IMR-90 (cell line): ENCODE measurements at regions not wholly inside any gene's neighbourhood (a gene's known extent, or its start where the extent isn't known, plus 50 kb on each side); places are given as distances from the start of the nearest gene placed in this dataset.

Experiments used
- ATAC-seq: fragments of 200-7000 bp; cut with Tn5 transposase; 2 replicates; pipeline ENCODE4 v1.9.1; 2020; ENCODE audit warnings: low read depth, mild to moderate bottlenecking, moderate library complexity
- BruUV-seq: library from RNA; stranded (reverse); fragments of 400-500 nt; replicated peaks from 2 replicates; lab custom pipeline; 2021; lab: Mats Ljungman, UMichigan
- CTCF ChIA-PET: fragments of 300-600 bp; formaldehyde crosslinking; extraction: SDS; loops from one replicate; lab custom pipeline; 2021; ENCODE audit warnings: antibody characterized with exemption; lab: Yijun Ruan, JAX
- POLR2A ChIA-PET: fragments of 300-600 bp; sonication (Branson Sonifier 250); formaldehyde crosslinking; loops from one replicate; lab custom pipeline; 2022; ENCODE audit warnings: antibody characterized with exemption; ENCODE audit not compliant: unreplicated experiment; lab: Charles Lee
- DNase-seq: peaks from one replicate; pipeline ENCODE4 v3.0.0; 2013
- H2AFZ ChIP-seq: replicated peaks from 2 replicates; pipeline ENCODE3; 2013; ENCODE audit warnings: low read length, mild to moderate bottlenecking; ENCODE audit not compliant: poor library complexity
- H2AK5ac ChIP-seq: 2 replicates; pipeline ENCODE4 v1.6.1; 2013; ENCODE audit warnings: low read depth, low read length, inconsistent platforms
- H2AK9ac ChIP-seq: replicated peaks from 2 replicates; pipeline ENCODE3; 2013; ENCODE audit warnings: mild to moderate bottlenecking, low read depth, low read length, moderate library complexity; ENCODE audit not compliant: poor library complexity
- H2BK120ac ChIP-seq: 2 replicates; pipeline ENCODE4 v1.6.1; 2013; ENCODE audit warnings: low read depth, low read length, inconsistent platforms
- H2BK15ac ChIP-seq: 3 replicates; pipeline ENCODE4 v1.6.1; 2013; ENCODE audit warnings: low read depth, low read length, inconsistent platforms
- H2BK20ac ChIP-seq: 2 replicates; pipeline ENCODE4 v1.6.1; 2013; ENCODE audit warnings: low read depth, mild to moderate bottlenecking, inconsistent platforms, low read length, moderate library complexity
- H2BK5ac ChIP-seq: 2 replicates; pipeline ENCODE4 v1.6.1; 2013; ENCODE audit warnings: mild to moderate bottlenecking, low read depth, low read length, inconsistent platforms; ENCODE audit not compliant: poor library complexity, severe bottlenecking
- H3K14ac ChIP-seq: replicated peaks from 2 replicates; pipeline ENCODE4 v1.6.1; 2013; ENCODE audit warnings: low read depth, low read length, inconsistent platforms
- H3K18ac ChIP-seq: 2 replicates; pipeline ENCODE4 v1.6.1; 2013; ENCODE audit warnings: low read depth, low read length, control low read depth
- H3K23ac ChIP-seq: 2 replicates; pipeline ENCODE4 v1.6.1; 2013; ENCODE audit warnings: low read depth, low read length, inconsistent platforms
- H3K27ac ChIP-seq: 2 replicates; pipeline ENCODE4 v1.5.1; 2013; ENCODE audit warnings: mild to moderate bottlenecking, control low read depth, low read length; ENCODE audit not compliant: insufficient read depth
- H3K27me3 ChIP-seq: 2 replicates; pipeline ENCODE4 v1.6.1; 2013; ENCODE audit warnings: low read length; ENCODE audit not compliant: control insufficient read depth, insufficient read depth
- H3K36me3 ChIP-seq: 2 replicates; pipeline ENCODE4 v1.6.1; 2013; ENCODE audit warnings: low read length, mixed read lengths; ENCODE audit not compliant: control insufficient read depth, insufficient read depth
- H3K4ac ChIP-seq: 2 replicates; pipeline ENCODE4 v1.6.1; 2013; ENCODE audit warnings: low read depth, low read length, inconsistent platforms
- H3K4me1 ChIP-seq: 2 replicates; pipeline ENCODE4 v1.6.1; 2013; ENCODE audit warnings: low read length, mixed read lengths; ENCODE audit not compliant: control insufficient read depth, insufficient read depth
- H3K4me2 ChIP-seq: 2 replicates; pipeline ENCODE4 v1.6.1; 2013; ENCODE audit warnings: low read depth, mild to moderate bottlenecking, control low read depth, low read length, moderate library complexity
- H3K4me3 ChIP-seq: 2 replicates; pipeline ENCODE4 v1.5.1; 2013; ENCODE audit warnings: low read depth, mild to moderate bottlenecking, control low read depth, low read length, moderate library complexity; ENCODE audit not compliant: insufficient read depth
- H3K56ac ChIP-seq: 2 replicates; pipeline ENCODE4 v1.6.1; 2013; ENCODE audit warnings: low read length, inconsistent platforms; ENCODE audit not compliant: insufficient read depth; ENCODE audit errors: extremely low read depth
- H3K79me1 ChIP-seq, 2 experiments: 2 replicates each; pipeline ENCODE4 v1.6.1; 2013; ENCODE audit warnings: low read length in 2 of 2, inconsistent platforms in 1 of 2, low read depth in 1 of 2
- H3K9ac ChIP-seq: 2 replicates; pipeline ENCODE4 v1.6.1; 2013; ENCODE audit warnings: low read depth, low read length, control low read depth
- H3K9me1 ChIP-seq: 2 replicates; pipeline ENCODE4 v1.6.1; 2013; ENCODE audit warnings: low read length, inconsistent platforms; ENCODE audit not compliant: insufficient read depth
- H3K9me3 ChIP-seq: 2 replicates; pipeline ENCODE4 v1.6.1; 2013; ENCODE audit warnings: low read length; ENCODE audit not compliant: control insufficient read depth, insufficient read depth
- H4K20me1 ChIP-seq: 2 replicates; pipeline ENCODE4 v1.6.1; 2013; ENCODE audit warnings: low read length, inconsistent platforms; ENCODE audit not compliant: insufficient read depth
- H4K5ac ChIP-seq: 2 replicates; pipeline ENCODE4 v1.6.1; 2013; ENCODE audit warnings: mild to moderate bottlenecking, low read depth, low read length, control low read depth
- H4K8ac ChIP-seq, 2 experiments: 2 replicates each; pipeline ENCODE4 v1.6.1; 2013; ENCODE audit warnings: low read depth in 2 of 2, low read length in 2 of 2, control low read depth in 1 of 2, inconsistent platforms in 1 of 2
- H4K91ac ChIP-seq: 2 replicates; pipeline ENCODE4 v1.6.1; 2013; ENCODE audit warnings: low read depth, low read length, inconsistent platforms; ENCODE audit not compliant: insufficient read depth
- CEBPB ChIP-seq: IDR thresholded peaks from 2 replicates; pipeline ENCODE4 v1.6.1; 2012; ENCODE audit warnings: low read depth, low read length, improper control_type of control experiment
- RAD21 ChIP-seq: IDR thresholded peaks from 2 replicates; pipeline ENCODE4 v1.6.1; 2012; ENCODE audit warnings: low read length, improper control_type of control experiment
- SMC3 ChIP-seq: fragments of 150-350 bp; IDR thresholded peaks from 2 replicates; pipeline ENCODE4 v1.6.1; 2016; ENCODE audit warnings: low read depth, mild to moderate bottlenecking, antibody characterized with exemption, low read length, moderate library complexity
- dilution Hi-C: fragments of 300-500 bp; cut with HindIII; formaldehyde crosslinking; loops from one replicate; pipeline ENCODE4 v1.14.3; 2018; ENCODE audit warnings: low sequenced_read_pairs; ENCODE audit not compliant: unreplicated experiment
- in situ Hi-C: fragments of 300-500 bp; cut with MboI; formaldehyde crosslinking; loops from 3 replicates; pipeline ENCODE4 v1.14.3; 2019; ENCODE audit warnings: low sequenced_read_pairs, inconsistent platforms, mixed read lengths
- intact Hi-C: fragments of 100-400 bp; cut with micrococcal nuclease; formaldehyde crosslinking; loops from 2 replicates; pipeline ENCODE4 v1.10.0; 2022
- TF ChIP-seq, protein P1 (sequence below): conservative IDR thresholded peaks from 2 replicates; pipeline ENCODE4 v1.5.1; 2012; ENCODE audit warnings: mild to moderate bottlenecking, low read depth, low read length, improper control_type of control experiment
- TF ChIP-seq, protein P2 (sequence below): fragments of 150-350 bp; IDR thresholded peaks from 2 replicates; pipeline ENCODE4 v1.6.1; 2017; ENCODE audit warnings: mild to moderate bottlenecking, antibody characterized with exemption, low read length, low read depth

DNA sequence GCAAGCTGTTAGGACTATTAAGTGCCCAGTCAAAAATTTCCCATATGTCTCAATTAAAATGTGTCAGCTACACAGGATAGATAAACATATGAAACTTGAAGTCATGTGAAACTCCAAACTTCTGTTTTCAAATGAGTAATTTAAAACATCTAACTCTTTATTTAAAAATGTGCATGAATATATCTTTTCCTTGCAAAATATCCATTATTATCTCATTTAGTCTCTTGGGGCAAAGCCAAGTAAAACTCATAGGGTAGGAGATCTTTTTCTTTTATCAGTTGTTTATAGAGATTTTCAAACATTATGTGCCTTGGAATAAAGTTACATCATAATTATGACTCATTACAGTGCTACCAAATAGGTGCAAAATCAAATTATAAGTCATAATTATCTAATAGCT, 2020.1 kb upstream of the PRR20A start:
- H4K91ac ChIP-seq, result no peak overlapping the region

More for the DNA sequence above, 2020.1 kb upstream of the PRR20A start:
- dilution Hi-C loops (no loop called here), intact Hi-C loops (no loop called here), in situ Hi-C loops (no loop called here)
- no peak overlapping the region for H3K56ac ChIP-seq
- no peak overlapping the region for H3K23ac ChIP-seq
- H2AK9ac ChIP-seq, result no peak overlapping the region
- H4K8ac ChIP-seq, result no peak overlapping the region
- no peak overlapping the region for H3K9ac ChIP-seq
- DNase-seq, result no peak
- H3K27ac ChIP-seq, result no peak overlapping the region
- no peaks in the 10 kb centered on the region for H3K4me1 ChIP-seq
- H4K5ac ChIP-seq, result no peak overlapping the region
- H3K79me1 ChIP-seq, result no peaks in the 10 kb centered on the region
- ChIA-PET CTCF (no interaction called here), POLR2A (no interaction called here)
- no peak overlapping the region for H3K4me2 ChIP-seq
- H2BK15ac ChIP-seq, result no peak overlapping the region
- no peak overlapping the region for H2BK5ac ChIP-seq
- TF ChIP-seq, protein P1, sequence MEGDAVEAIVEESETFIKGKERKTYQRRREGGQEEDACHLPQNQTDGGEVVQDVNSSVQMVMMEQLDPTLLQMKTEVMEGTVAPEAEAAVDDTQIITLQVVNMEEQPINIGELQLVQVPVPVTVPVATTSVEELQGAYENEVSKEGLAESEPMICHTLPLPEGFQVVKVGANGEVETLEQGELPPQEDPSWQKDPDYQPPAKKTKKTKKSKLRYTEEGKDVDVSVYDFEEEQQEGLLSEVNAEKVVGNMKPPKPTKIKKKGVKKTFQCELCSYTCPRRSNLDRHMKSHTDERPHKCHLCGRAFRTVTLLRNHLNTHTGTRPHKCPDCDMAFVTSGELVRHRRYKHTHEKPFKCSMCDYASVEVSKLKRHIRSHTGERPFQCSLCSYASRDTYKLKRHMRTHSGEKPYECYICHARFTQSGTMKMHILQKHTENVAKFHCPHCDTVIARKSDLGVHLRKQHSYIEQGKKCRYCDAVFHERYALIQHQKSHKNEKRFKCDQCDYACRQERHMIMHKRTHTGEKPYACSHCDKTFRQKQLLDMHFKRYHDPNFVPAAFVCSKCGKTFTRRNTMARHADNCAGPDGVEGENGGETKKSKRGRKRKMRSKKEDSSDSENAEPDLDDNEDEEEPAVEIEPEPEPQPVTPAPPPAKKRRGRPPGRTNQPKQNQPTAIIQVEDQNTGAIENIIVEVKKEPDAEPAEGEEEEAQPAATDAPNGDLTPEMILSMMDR, result no peak
- no peak for TF ChIP-seq RAD21
- TF ChIP-seq, protein P2, sequence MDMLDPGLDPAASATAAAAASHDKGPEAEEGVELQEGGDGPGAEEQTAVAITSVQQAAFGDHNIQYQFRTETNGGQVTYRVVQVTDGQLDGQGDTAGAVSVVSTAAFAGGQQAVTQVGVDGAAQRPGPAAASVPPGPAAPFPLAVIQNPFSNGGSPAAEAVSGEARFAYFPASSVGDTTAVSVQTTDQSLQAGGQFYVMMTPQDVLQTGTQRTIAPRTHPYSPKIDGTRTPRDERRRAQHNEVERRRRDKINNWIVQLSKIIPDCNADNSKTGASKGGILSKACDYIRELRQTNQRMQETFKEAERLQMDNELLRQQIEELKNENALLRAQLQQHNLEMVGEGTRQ, result no peak
- TF ChIP-seq SMC3, result no peak
- TF ChIP-seq CEBPB, result no peak
- H2BK20ac ChIP-seq, result no peak overlapping the region
- H3K9me1 ChIP-seq, result no peaks in the 10 kb centered on the region
- no peak overlapping the region for H3K14ac ChIP-seq
- no peak overlapping the region for H2BK120ac ChIP-seq
- no peak overlapping the region for H2AFZ ChIP-seq
- no peaks in the 10 kb centered on the region for H3K36me3 ChIP-seq
- BruUV-seq, result no TSS peak
- ATAC-seq, result no peak
- H2AK5ac ChIP-seq, result no peak overlapping the region
- H3K27me3 ChIP-seq, result no peaks in the 10 kb centered on the region
- H3K9me3 ChIP-seq, result no peaks in the 10 kb centered on the region
- H4K20me1 ChIP-seq, result no peaks in the 10 kb centered on the region
- no peak overlapping the region for H3K18ac ChIP-seq
- no peak overlapping the region for H3K4me3 ChIP-seq
- H3K4ac ChIP-seq, result no peak overlapping the region
